IPS DF 19.7 (cell line): ENCODE measurements at regions not wholly inside any gene's neighbourhood (a gene's known extent, or its start where the extent isn't known, plus 50 kb on each side); places are given as distances from the start of the nearest gene placed in this dataset.

Experiments used
- DNase-seq: peaks from one replicate; pipeline ENCODE4 v3.0.0-alpha.2; 2013; ENCODE audit warnings: low read depth, low spot score

DNA sequence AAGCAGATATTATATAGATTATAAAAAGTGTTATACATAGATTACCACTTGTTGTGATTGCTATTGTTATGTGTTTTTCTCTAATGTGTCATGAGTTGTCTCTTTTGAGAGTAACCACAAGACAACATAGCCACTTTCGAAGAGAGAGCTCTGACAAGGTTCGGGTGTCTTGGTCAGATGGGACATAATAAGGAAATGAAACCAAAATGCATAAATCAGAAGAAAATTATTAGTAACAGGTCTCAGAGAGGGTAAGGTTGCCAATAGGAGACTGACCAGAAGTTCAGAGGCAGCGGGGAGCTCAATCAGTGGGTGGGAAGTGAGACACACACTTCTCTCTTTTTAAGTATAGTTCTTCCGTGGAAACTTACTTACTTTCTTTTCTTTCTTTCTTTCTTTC is 639.2 kb upstream of the POT1 start:
- DNase-seq: no peak

GRCh38 chr7:125567686-125568085 is 638.1 kb upstream of the POT1 start:
- DNase-seq: no peak

- no peak for DNase-seq
These were observed 634.4 kb upstream of the POT1 start for GRCh38 chr7:125563964-125564529.

- DNase-seq: no peak
These were observed 633.9 kb upstream of the POT1 start for GRCh38 chr7:125563557-125563956.

DNA sequence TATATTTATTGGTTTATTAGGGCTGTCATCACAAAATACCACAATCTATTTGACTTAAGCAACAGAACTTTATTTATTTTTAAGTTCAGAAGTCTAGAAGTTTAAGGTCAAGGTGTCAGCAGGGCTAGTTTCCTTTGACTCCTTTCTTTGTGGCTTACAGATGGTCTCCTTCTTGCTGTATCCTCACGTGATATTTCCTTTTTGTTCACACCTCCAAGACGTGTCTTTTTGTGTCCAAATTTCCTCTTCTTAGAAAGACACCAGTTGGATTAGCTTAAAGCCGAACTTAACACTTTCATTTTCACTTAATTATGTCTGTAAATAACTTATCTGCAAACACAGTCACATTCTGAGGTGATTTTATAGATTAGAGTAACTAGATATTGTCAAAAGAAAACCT is 631.4 kb upstream of the POT1 start:
- no peak for DNase-seq

DNA sequence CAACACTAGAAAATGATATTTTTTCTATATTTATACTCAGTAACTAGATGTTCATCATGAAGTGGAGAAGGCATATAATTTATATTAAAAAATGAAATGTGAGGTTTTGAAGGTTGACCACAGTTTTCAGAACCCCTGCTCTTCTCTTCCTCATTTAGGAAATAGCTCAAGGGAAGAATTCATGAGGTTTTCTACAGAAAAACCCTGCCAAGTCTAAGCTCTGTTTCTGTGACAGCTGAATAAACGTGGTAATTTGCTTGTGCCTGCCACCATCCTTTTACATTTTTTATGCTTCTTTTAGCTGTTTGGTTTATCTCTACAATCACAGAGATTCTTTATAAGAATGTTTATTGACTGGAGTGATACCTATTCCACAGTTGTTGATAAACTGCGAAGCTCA is 630.3 kb upstream of the POT1 start:
- DNase-seq: no peak

- no peak for DNase-seq
These were observed 626.3 kb upstream of the POT1 start for GRCh38 chr7:125555916-125556315.

DNA sequence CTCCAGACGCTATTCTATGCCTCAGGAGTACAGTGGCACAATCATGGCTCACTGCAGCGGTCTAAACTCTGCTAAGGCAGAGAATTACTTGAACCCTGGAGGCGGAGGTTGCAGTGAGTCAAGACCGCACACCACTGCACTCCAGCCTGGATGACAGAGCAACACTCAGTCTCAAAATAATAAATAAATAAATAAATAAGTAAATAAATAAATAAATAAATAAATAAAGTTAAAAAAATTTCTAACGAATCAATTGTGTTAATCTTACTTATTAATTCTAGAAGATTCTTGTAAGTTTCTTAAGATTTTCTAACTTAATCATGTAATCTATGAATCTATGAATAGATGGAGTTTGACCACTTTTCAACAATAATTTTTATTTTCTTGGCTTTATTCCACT is 621.4 kb upstream of the POT1 start:
- no peak for DNase-seq

DNA sequence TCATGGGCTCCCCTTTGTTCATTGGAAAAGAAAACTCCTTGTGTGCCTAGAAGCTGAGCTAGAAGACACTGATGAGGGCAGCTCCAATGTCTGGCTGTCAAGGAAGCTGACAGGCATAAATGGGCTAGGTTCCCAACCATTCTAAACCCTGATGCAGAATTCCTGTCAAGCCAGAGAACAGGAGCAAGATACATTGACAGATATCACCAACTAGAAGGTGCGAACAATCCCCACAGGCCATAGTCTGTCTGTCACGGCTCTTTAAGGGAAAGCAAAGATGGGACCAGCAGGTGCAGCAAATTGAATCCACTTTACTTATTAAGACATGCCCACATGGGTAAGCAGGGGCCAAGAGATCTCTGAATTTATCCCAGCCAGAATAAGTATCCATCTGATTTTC is 617.9 kb upstream of the POT1 start:
- DNase-seq: no peak

DNA sequence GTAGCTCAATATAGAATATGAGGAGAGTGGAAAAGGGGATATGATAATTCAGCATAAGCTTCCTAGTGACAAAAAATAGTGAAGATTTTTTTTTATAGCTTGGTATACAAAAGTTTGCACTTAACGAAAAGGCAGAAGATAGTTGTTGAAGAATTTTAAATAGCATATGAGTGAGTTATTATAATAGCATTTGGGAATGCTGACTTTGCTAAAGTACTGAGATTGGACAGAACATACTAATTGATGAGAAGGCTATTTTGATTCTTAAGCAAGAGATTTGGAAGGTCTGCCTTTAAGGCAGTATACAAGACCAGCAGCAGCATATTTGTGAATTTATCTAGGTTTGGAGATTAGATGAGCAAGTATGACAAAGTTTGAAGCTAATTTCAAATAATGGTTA is 600.9 kb upstream of the POT1 start:
- DNase-seq: no peak

GRCh38 chr7:125529249-125529648 is 599.6 kb upstream of the POT1 start:
- DNase-seq: no peak

GRCh38 chr7:125526958-125527357 is 597.3 kb upstream of the POT1 start:
- DNase-seq: no peak

GRCh38 chr7:125526092-125526491 is 596.5 kb upstream of the POT1 start:
- no peak for DNase-seq

GRCh38 chr7:125516194-125516593 is 586.6 kb upstream of the POT1 start:
- DNase-seq: no peak

DNA sequence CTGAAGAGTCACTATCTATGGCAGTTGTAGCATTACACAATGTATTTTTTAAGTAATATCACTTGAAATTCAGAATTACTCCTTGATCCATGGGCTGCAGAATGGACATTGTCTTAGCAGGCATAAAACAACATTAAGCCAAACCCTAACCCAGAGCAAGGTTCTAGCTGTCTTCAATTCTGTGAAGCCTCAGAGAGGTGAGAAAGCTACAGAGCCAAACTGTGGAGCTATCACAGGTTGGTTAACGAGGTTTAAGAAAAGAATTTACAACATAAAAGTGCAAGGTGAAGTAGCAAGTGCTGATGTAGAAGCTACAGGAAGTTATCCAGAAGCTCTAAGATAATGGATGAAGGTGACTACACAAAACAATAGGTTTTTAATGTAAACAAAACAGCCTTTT is 582.7 kb upstream of the POT1 start:
- DNase-seq: no peak

- no peak for DNase-seq
These were observed 581.7 kb upstream of the POT1 start for GRCh38 chr7:125511310-125511709.

- no peak for DNase-seq
These were observed 576.7 kb upstream of the POT1 start for GRCh38 chr7:125506331-125506730.

DNA sequence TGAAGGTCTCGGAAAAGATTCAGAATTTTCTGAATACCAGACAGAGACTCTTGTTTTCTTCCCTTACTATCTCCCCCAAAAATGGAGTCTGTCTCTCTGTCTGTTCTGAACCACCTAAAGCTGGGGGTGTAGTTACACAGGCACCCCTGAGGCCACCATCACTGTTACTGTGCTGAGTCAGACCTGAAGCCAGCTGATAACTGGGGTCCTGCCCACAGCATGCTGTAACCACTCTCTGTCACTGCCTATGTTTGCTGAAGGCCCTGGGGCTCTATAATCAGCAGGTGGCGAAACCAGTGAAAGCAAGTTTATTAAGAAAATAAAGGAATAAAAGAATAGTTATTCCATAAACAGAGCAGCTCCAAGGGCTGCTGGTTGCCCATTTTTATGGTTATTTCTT is 575.2 kb upstream of the POT1 start:
- no peak for DNase-seq

- no peak for DNase-seq
These were observed 566.4 kb upstream of the POT1 start for GRCh38 chr7:125495997-125496396.

- no peak for DNase-seq
These were observed 562.9 kb upstream of the POT1 start for GRCh38 chr7:125492521-125492920.

GRCh38 chr7:125491137-125491536 is 561.5 kb upstream of the POT1 start:
- DNase-seq: no peak

GRCh38 chr7:125490167-125490566 is 560.5 kb upstream of the POT1 start:
- no peak for DNase-seq

GRCh38 chr7:125485223-125485622 is 555.6 kb upstream of the POT1 start:
- DNase-seq: no peak

DNA sequence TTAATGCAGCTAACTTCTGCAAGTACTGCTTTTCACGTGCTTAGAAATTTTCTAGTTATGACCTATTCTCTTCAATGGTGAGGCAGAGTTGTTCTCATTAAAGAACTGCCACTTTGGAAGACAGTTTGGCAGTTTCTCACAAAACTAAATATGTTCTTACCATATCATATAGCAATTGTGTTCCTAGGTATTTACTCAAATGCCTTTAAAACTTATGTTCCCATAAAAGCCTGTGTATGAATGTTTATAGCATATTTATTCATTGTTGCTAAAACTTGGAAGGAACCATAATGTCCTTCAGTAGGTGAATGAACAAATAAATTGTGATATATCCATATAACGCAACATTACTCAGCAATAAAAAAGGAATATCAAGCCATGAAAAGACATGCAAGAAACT is 555.1 kb upstream of the POT1 start:
- no peak for DNase-seq

GRCh38 chr7:125481323-125481722 is 551.7 kb upstream of the POT1 start:
- no peak for DNase-seq
